ENCODE measurements at regions not wholly inside any gene's neighbourhood (a gene's known extent, or its start where the extent isn't known, plus 50 kb on each side); places are given as distances from the start of the nearest gene placed in this dataset.

DNA sequence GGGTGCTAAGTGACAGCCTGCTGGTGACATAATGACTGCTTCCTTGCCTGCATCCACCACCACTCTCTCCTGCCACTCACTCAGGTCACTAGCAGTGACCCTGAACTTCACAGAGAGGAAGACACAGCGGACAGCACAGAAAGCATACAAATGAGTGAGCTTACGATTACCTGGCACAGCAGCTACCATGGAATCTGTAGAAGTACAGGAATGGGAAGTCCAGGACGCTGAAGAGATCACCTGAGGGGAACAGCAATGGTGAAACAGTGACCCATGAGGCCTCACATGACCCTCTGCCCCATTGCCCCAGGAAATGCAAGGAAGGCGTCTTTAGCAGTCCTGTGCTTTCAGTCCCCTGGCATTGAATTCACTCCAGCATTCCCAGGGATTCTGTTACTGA lies 96.7 kb upstream of the RIOK3 start:
- H2AK5ac ChIP-seq (ENCODE audit: low read length): no peak overlapping the region

DNA sequence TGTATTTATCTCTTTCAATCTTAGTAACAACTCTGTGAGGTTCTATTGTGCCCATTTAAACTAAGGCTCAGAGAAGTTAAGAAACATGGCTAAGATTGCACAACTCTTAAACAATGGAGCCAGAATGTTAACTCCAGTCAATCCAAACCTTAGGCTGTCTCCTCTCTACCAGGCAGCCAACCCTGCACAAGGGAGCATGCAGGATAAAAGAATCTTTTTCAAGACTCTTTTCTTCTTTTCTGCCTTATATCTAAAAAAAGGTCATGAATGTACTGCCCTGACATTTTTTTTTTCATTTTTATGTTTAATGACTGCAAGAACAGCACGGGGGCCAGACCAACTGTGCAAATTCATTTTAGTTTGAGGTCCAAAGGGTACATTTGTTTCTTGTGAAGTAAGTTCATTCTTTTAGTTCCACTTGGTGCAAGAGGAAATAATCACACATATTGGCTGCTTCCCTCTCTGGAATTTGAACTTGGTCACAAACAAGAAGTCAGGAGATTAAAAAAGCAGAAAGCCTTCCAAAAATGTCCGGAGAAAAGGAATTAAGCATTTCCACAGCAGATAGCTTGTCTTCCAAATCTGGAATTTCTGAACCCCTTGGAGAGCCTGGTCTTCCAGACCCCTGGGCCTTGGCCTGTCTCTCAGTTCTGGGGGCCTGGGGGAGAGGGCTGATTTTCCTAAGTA lies 96.0 kb upstream of the RIOK3 start:
- no peak overlapping the region for H3K18ac ChIP-seq (ENCODE audit: low read length)
- H4K5ac ChIP-seq (ENCODE audit: low read length): no peak overlapping the region

More for the DNA sequence above, 96.7 kb upstream of the RIOK3 start:
- H3K4ac ChIP-seq (ENCODE audit: low read depth, low read length): no peak overlapping the region
- no peak overlapping the region for H4K5ac ChIP-seq (ENCODE audit: low read length)
- H3K79me2 ChIP-seq (ENCODE audit: control insufficient read depth, insufficient read depth, low read length): no peaks in the 10 kb centered on the region
- H3K56ac ChIP-seq (ENCODE audit: low read length): peak overlapping the region; percentile 68
- no peak overlapping the region for H2BK15ac ChIP-seq (replicated peaks; ENCODE audit: low read depth)
- no peak overlapping the region for H3K4me2 ChIP-seq (ENCODE audit: low read length)
- no peak overlapping the region for H3K4me3 ChIP-seq (ENCODE audit: low read length)
- no peak overlapping the region for H4K8ac ChIP-seq (ENCODE audit: low read depth, low read length)
- no peak overlapping the region for H3K18ac ChIP-seq (ENCODE audit: low read length)
- no peak overlapping the region for H3K9ac ChIP-seq (ENCODE audit: low read length)
- no peak overlapping the region for H3K23ac ChIP-seq (ENCODE audit: low read length)
- no peak overlapping the region for H2BK5ac ChIP-seq (ENCODE audit: low read length)
- H3K4me1 ChIP-seq (ENCODE audit: control insufficient read depth, low read depth, low read length): peaks cover 3% of the 10 kb centered on the region
- WGBS (ENCODE audit: extremely low coverage, insufficient coverage, low lambda C conversion rate): no CpG with 5 or more reads among the region's 4 CpGs
- no peaks in the 10 kb centered on the region for H3K79me1 ChIP-seq (ENCODE audit: low read length)
- H3K36me3 ChIP-seq (ENCODE audit: control insufficient read depth, insufficient read depth, low read length): no peaks in the 10 kb centered on the region
- H3K27me3 ChIP-seq (ENCODE audit: insufficient read depth, low read length, poor library complexity): no peaks in the 10 kb centered on the region
- no peak overlapping the region for H2BK120ac ChIP-seq (ENCODE audit: low read depth, low read length)
- no peak for DNase-seq
- no peak overlapping the region for H3K27ac ChIP-seq (ENCODE audit: low read depth, low read length)

DNA sequence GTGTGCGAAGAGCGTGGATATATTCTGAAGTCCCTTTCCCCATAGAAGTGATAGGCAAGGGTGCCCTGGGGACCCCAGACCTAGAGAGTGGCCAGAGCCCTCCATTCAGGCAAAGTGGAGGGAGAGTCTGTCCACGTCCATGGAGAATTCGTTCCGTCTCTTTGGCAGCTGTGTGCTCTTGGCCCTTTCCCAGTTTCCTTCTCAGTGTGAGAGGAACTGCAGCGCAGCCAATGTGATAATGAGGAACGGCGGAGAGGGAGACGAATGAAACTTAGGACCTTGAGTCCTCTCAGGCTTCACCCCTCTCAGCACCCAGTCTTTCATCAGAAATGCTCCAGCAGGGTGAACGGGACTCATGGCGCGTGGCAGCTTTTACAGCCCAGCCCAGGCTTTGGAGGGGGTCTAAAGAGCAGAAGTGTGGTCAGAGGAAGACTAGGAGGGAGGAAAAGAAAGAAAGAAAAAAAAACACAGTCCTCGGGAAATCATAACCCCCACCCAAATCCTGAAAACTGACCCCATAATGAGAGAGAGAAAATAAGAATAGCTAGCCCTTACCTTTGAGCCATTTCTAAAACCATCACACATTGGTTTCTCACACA lies 95.0 kb upstream of the RIOK3 start:
- no peak overlapping the region for H3K23ac ChIP-seq (ENCODE audit: low read length)
- H4K8ac ChIP-seq (ENCODE audit: low read depth, low read length): no peak overlapping the region
- H3K79me1 ChIP-seq (ENCODE audit: low read length): no peaks in the 10 kb centered on the region
- H3K27me3 ChIP-seq (ENCODE audit: insufficient read depth, low read length, poor library complexity): no peaks in the 10 kb centered on the region
- DNase-seq: no peak
- H3K4ac ChIP-seq (ENCODE audit: low read depth, low read length): no peak overlapping the region
- no peak overlapping the region for H2AK5ac ChIP-seq (ENCODE audit: low read length)
- no peak overlapping the region for H3K27ac ChIP-seq (ENCODE audit: low read depth, low read length)
- H3K4me1 ChIP-seq (ENCODE audit: control insufficient read depth, low read depth, low read length): peaks cover 3% of the 10 kb centered on the region
- H2BK5ac ChIP-seq (ENCODE audit: low read length): no peak overlapping the region
- no peak overlapping the region for H3K18ac ChIP-seq (ENCODE audit: low read length)
- H3K4me2 ChIP-seq (ENCODE audit: low read length): no peak overlapping the region
- peak overlapping the region; percentile 0 for H3K56ac ChIP-seq (ENCODE audit: low read length)
- no peaks in the 10 kb centered on the region for H3K79me2 ChIP-seq (ENCODE audit: control insufficient read depth, insufficient read depth, low read length)
- H4K5ac ChIP-seq (ENCODE audit: low read length): no peak overlapping the region
- no peak overlapping the region for H3K4me3 ChIP-seq (ENCODE audit: low read length)
- no peaks in the 10 kb centered on the region for H3K36me3 ChIP-seq (ENCODE audit: control insufficient read depth, insufficient read depth, low read length)
- no peak overlapping the region for H2BK15ac ChIP-seq (replicated peaks; ENCODE audit: low read depth)
- no CpG with 5 or more reads among the region's 13 CpGs for WGBS (ENCODE audit: extremely low coverage, insufficient coverage, low lambda C conversion rate)
- no peak overlapping the region for H2BK120ac ChIP-seq (ENCODE audit: low read depth, low read length)
- no peak overlapping the region for H3K9ac ChIP-seq (ENCODE audit: low read length)

More for the DNA sequence above, 96.0 kb upstream of the RIOK3 start:
- Histone ChIP-seq H2BK15ac (replicated peaks; ENCODE audit: low read depth) (no peak overlapping the region), H4K8ac (ENCODE audit: low read depth, low read length) (no peak overlapping the region), H3K9ac (ENCODE audit: low read length) (no peak overlapping the region), H3K27ac (ENCODE audit: low read depth, low read length) (no peak overlapping the region), H3K4ac (ENCODE audit: low read depth, low read length) (no peak overlapping the region), H3K23ac (ENCODE audit: low read length) (no peak overlapping the region), H3K36me3 (ENCODE audit: control insufficient read depth, insufficient read depth, low read length) (no peaks in the 10 kb centered on the region), H2AK5ac (ENCODE audit: low read length) (no peak overlapping the region), H3K27me3 (ENCODE audit: insufficient read depth, low read length, poor library complexity) (no peaks in the 10 kb centered on the region), H3K56ac (ENCODE audit: low read length) (no peak overlapping the region), H3K4me1 (ENCODE audit: control insufficient read depth, low read depth, low read length) (peaks cover 3% of the 10 kb centered on the region), H3K79me2 (ENCODE audit: control insufficient read depth, insufficient read depth, low read length) (no peaks in the 10 kb centered on the region), H3K79me1 (ENCODE audit: low read length) (no peaks in the 10 kb centered on the region), H3K4me3 (ENCODE audit: low read length) (no peak overlapping the region), H2BK5ac (ENCODE audit: low read length) (no peak overlapping the region), H3K4me2 (ENCODE audit: low read length) (no peak overlapping the region), H2BK120ac (ENCODE audit: low read depth, low read length) (no peak overlapping the region)
- no CpG with 5 or more reads among the region's 2 CpGs for WGBS (ENCODE audit: extremely low coverage, insufficient coverage, low lambda C conversion rate)
- no peak for DNase-seq

DNA sequence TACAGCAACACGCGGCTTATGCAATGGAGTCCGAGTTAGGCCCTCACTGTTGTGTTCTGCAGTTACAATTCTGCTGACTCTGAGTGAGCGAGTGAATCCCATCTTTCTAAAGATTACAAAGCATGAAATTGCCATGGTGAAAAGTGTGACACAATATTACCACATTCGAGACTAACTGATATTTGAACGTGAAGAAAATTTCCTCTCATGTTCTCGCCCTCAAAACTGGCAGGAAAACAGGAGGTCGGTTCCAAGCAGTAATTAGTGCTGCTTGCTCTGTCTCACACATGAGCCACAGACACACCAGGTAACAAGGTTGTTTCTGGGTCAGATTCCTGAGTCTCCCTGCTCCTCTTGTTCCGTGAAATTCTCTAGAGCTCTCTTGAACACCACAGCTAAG lies 93.7 kb upstream of the RIOK3 start:
- no peaks in the 10 kb centered on the region for H3K79me1 ChIP-seq (ENCODE audit: low read length)
- no peaks in the 10 kb centered on the region for H3K79me2 ChIP-seq (ENCODE audit: control insufficient read depth, insufficient read depth, low read length)
- H3K4me3 ChIP-seq (ENCODE audit: low read length): no peak overlapping the region
- no CpG with 5 or more reads among the region's 9 CpGs for WGBS (ENCODE audit: extremely low coverage, insufficient coverage, low lambda C conversion rate)
- no peak overlapping the region for H3K4me2 ChIP-seq (ENCODE audit: low read length)
- DNase-seq: no peak
- no peak overlapping the region for H3K9ac ChIP-seq (ENCODE audit: low read length)
- H3K23ac ChIP-seq (ENCODE audit: low read length): no peak overlapping the region
- H2AK5ac ChIP-seq (ENCODE audit: low read length): no peak overlapping the region
- no peak overlapping the region for H3K18ac ChIP-seq (ENCODE audit: low read length)
- H3K4ac ChIP-seq (ENCODE audit: low read depth, low read length): no peak overlapping the region
- no peak overlapping the region for H3K56ac ChIP-seq (ENCODE audit: low read length)
- no peak overlapping the region for H3K27ac ChIP-seq (ENCODE audit: low read depth, low read length)
- H3K36me3 ChIP-seq (ENCODE audit: control insufficient read depth, insufficient read depth, low read length): no peaks in the 10 kb centered on the region
- no peak overlapping the region for H2BK120ac ChIP-seq (ENCODE audit: low read depth, low read length)
- no peak overlapping the region for H4K5ac ChIP-seq (ENCODE audit: low read length)
- no peaks in the 10 kb centered on the region for H3K27me3 ChIP-seq (ENCODE audit: insufficient read depth, low read length, poor library complexity)
- no peak overlapping the region for H4K8ac ChIP-seq (ENCODE audit: low read depth, low read length)
- no peak overlapping the region for H2BK5ac ChIP-seq (ENCODE audit: low read length)
- no peak overlapping the region for H2BK15ac ChIP-seq (replicated peaks; ENCODE audit: low read depth)
- H3K4me1 ChIP-seq (ENCODE audit: control insufficient read depth, low read depth, low read length): peaks cover 3% of the 10 kb centered on the region

DNA sequence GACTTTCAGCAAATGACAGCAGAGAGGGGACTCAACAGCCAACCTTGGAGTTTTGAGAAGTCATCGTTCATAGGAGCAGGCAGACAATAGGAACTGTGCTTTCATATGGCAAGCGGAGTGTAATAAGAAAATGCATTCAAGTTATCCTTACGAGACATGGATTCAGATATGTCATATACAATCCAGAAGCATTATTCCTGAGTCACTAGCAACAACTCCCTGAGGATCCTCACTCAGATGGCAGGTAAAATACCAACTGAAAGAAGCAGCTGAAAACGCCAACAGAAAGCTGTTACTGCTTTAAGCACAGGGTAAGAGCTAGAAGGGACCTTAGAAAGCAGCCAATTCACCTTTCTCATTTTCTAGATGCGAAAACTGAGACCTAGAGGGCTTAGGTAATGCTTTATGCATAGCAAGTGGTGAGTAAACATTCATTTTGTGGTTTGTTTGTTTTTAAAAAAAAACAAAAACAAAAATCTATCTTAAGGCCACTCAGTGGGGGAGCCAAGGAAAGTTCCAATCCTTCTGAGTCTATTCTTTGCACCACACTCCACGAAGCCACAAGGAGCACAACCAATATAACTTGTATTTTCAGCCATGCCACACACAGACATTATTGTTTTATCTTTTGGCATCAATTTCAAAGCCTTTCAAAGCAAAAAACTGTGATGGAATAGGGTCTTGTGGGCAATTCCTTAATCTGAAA lies 89.1 kb upstream of the RIOK3 start:
- H2BK120ac ChIP-seq (ENCODE audit: low read depth, low read length): no peak overlapping the region
- WGBS (ENCODE audit: extremely low coverage, insufficient coverage, low lambda C conversion rate): no CpG with 5 or more reads among the region's 6 CpGs
- no peak overlapping the region for H2BK5ac ChIP-seq (ENCODE audit: low read length)
- no peak overlapping the region for H3K4me3 ChIP-seq (ENCODE audit: low read length)
- no peaks in the 10 kb centered on the region for H3K36me3 ChIP-seq (ENCODE audit: control insufficient read depth, insufficient read depth, low read length)
- H3K18ac ChIP-seq (ENCODE audit: low read length): no peak overlapping the region
- no peak overlapping the region for H2BK15ac ChIP-seq (replicated peaks; ENCODE audit: low read depth)
- no peak overlapping the region for H3K27ac ChIP-seq (ENCODE audit: low read depth, low read length)
- no peaks in the 10 kb centered on the region for H3K79me1 ChIP-seq (ENCODE audit: low read length)
- H3K79me2 ChIP-seq (ENCODE audit: control insufficient read depth, insufficient read depth, low read length): no peaks in the 10 kb centered on the region
- no peak overlapping the region for H3K4me2 ChIP-seq (ENCODE audit: low read length)
- no peak overlapping the region for H2AK5ac ChIP-seq (ENCODE audit: low read length)
- no peak overlapping the region for H3K56ac ChIP-seq (ENCODE audit: low read length)
- H4K8ac ChIP-seq (ENCODE audit: low read depth, low read length): no peak overlapping the region
- H3K9ac ChIP-seq (ENCODE audit: low read length): no peak overlapping the region
- no peak overlapping the region for H3K4ac ChIP-seq (ENCODE audit: low read depth, low read length)
- H3K27me3 ChIP-seq (ENCODE audit: insufficient read depth, low read length, poor library complexity): no peaks in the 10 kb centered on the region
- DNase-seq: no peak
- no peaks in the 10 kb centered on the region for H3K4me1 ChIP-seq (ENCODE audit: control insufficient read depth, low read depth, low read length)
- H4K5ac ChIP-seq (ENCODE audit: low read length): no peak overlapping the region
- no peak overlapping the region for H3K23ac ChIP-seq (ENCODE audit: low read length)

Measured in mesendoderm (in vitro differentiated cells).